ENCODE measurements at regions not wholly inside any gene's neighbourhood (a gene's known extent, or its start where the extent isn't known, plus 50 kb on each side); places are given as distances from the start of the nearest gene placed in this dataset.

- Histone ChIP-seq H3F3A (ENCODE audit: insufficient read depth, low read length) (no peaks in the 10 kb centered on the region), H2AFZ (ENCODE audit: low read length) (no peak overlapping the region), H4K20me1 (ENCODE audit: insufficient read depth, low read length) (no peaks in the 10 kb centered on the region), H3K4me1 (ENCODE audit: insufficient read depth, low read length, severe bottlenecking) (no peaks in the 10 kb centered on the region), H3K4me3 (ENCODE audit: low read depth, low read length, poor library complexity, severe bottlenecking) (no peak overlapping the region), H3K36me3 (ENCODE audit: insufficient read depth, low read length) (no peaks in the 10 kb centered on the region), H3K9ac (ENCODE audit: low read length) (no peak overlapping the region), H3K27me3 (ENCODE audit: insufficient read depth, low read length) (no peaks in the 10 kb centered on the region), H3K27ac (ENCODE audit: low read depth, low read length, poor library complexity, severe bottlenecking) (no peak overlapping the region), H3K9me3 (ENCODE audit: low read length) (no peaks in the 10 kb centered on the region), H3K9me2 (ENCODE audit: low read depth, low read length) (no peaks in the 10 kb centered on the region), H3K79me2 (ENCODE audit: insufficient read depth, low read length) (no peaks in the 10 kb centered on the region), H3K4me2 (ENCODE audit: low read length) (no peak overlapping the region)
- no peak for TF ChIP-seq CTCF (IDR thresholded peaks at IDR 0.05; ENCODE audit: low read length)
- no peak for TF ChIP-seq EZH2 (IDR thresholded peaks at IDR 0.05; ENCODE audit: borderline replicate concordance, low read length)
Observed at GRCh38 chrX:39605183-39605582, 492.6 kb downstream of the BCOR start.

- no peak overlapping the region for H3K27ac ChIP-seq (ENCODE audit: low read depth, low read length, poor library complexity, severe bottlenecking)
- H2AFZ ChIP-seq (ENCODE audit: low read length), result no peak overlapping the region
- no peaks in the 10 kb centered on the region for H3K79me2 ChIP-seq (ENCODE audit: insufficient read depth, low read length)
- no peak for TF ChIP-seq EZH2 (IDR thresholded peaks at IDR 0.05; ENCODE audit: borderline replicate concordance, low read length)
- TF ChIP-seq CTCF (IDR thresholded peaks at IDR 0.05; ENCODE audit: low read length), result no peak
- no peaks in the 10 kb centered on the region for H3K36me3 ChIP-seq (ENCODE audit: insufficient read depth, low read length)
- no peak overlapping the region for H3K4me2 ChIP-seq (ENCODE audit: low read length)
- H3K27me3 ChIP-seq (ENCODE audit: insufficient read depth, low read length), result no peaks in the 10 kb centered on the region
- no peak overlapping the region for H3K9ac ChIP-seq (ENCODE audit: low read length)
- H3F3A ChIP-seq (ENCODE audit: insufficient read depth, low read length), result no peaks in the 10 kb centered on the region
- no peak overlapping the region for H3K4me3 ChIP-seq (ENCODE audit: low read depth, low read length, poor library complexity, severe bottlenecking)
- H3K4me1 ChIP-seq (ENCODE audit: insufficient read depth, low read length, severe bottlenecking), result no peaks in the 10 kb centered on the region
- H3K9me2 ChIP-seq (ENCODE audit: low read depth, low read length), result no peaks in the 10 kb centered on the region
- H4K20me1 ChIP-seq (ENCODE audit: insufficient read depth, low read length), result no peaks in the 10 kb centered on the region
- H3K9me3 ChIP-seq (ENCODE audit: low read length), result no peaks in the 10 kb centered on the region
Observed at GRCh38 chrX:39605866-39606265, 491.9 kb downstream of the BCOR start.

GRCh38 chrX:39609941-39610340 lies 487.8 kb downstream of the BCOR start:
- Histone ChIP-seq H3K4me3 (ENCODE audit: low read depth, low read length, poor library complexity, severe bottlenecking) (no peak overlapping the region), H3K9me3 (ENCODE audit: low read length) (no peaks in the 10 kb centered on the region), H3K4me2 (ENCODE audit: low read length) (no peak overlapping the region), H3K27ac (ENCODE audit: low read depth, low read length, poor library complexity, severe bottlenecking) (no peak overlapping the region), H4K20me1 (ENCODE audit: insufficient read depth, low read length) (no peaks in the 10 kb centered on the region), H2AFZ (ENCODE audit: low read length) (no peak overlapping the region), H3F3A (ENCODE audit: insufficient read depth, low read length) (no peaks in the 10 kb centered on the region), H3K27me3 (ENCODE audit: insufficient read depth, low read length) (no peaks in the 10 kb centered on the region), H3K36me3 (ENCODE audit: insufficient read depth, low read length) (no peaks in the 10 kb centered on the region), H3K4me1 (ENCODE audit: insufficient read depth, low read length, severe bottlenecking) (no peaks in the 10 kb centered on the region), H3K9ac (ENCODE audit: low read length) (no peak overlapping the region), H3K9me2 (ENCODE audit: low read depth, low read length) (no peaks in the 10 kb centered on the region), H3K79me2 (ENCODE audit: insufficient read depth, low read length) (no peaks in the 10 kb centered on the region)
- TF ChIP-seq EZH2 (IDR thresholded peaks at IDR 0.05; ENCODE audit: borderline replicate concordance, low read length) (no peak), CTCF (IDR thresholded peaks at IDR 0.05; ENCODE audit: low read length) (no peak)
